Endothelial cell of umbilical vein (primary cell): ENCODE measurements at regions not wholly inside any gene's neighbourhood (a gene's known extent, or its start where the extent isn't known, plus 50 kb on each side); places are given as distances from the start of the nearest gene placed in this dataset.
A peak's percentile ranks its signal among the peaks of the same experiment; 100 is the strongest.

Source experiments
- BruUV-seq: library from RNA; stranded (reverse); fragments of 400-500 nt; replicated peaks from 2 replicates; lab custom pipeline; 2021; lab: Mats Ljungman, UMichigan
- CTCF ChIA-PET: fragments of 300-600, 350-600 bp; sonication (Branson Sonifier 250); formaldehyde crosslinking; loops from one replicate; lab custom pipeline; 2021; ENCODE audit warnings: antibody characterized with exemption, inconsistent platforms; lab: Charles Lee
- POLR2A ChIA-PET: fragments of 300-600, 350-600 bp; sonication (Branson Sonifier 250); formaldehyde crosslinking; loops from one replicate; lab custom pipeline; 2021; ENCODE audit warnings: antibody characterized with exemption, inconsistent platforms; lab: Charles Lee
- DNase-seq: peaks from one replicate; pipeline ENCODE4 v3.0.0-alpha.2; 2011; ENCODE audit warnings: low read depth, low spot score
- FAIRE-seq: peaks from 2 replicates; lab custom pipeline; 2011; peaks lifted over from hg19 to GRCh38; lab: Jason Lieb, UNC
- H2AFZ ChIP-seq: 2 replicates; pipeline ENCODE4 v1.6.0; 2012; ENCODE audit warnings: low read depth, low read length, control low read depth, inconsistent platforms
- H3K27ac ChIP-seq: 2 replicates; pipeline ENCODE4 v1.5.1; 2011; ENCODE audit warnings: low read depth, mild to moderate bottlenecking, control low read depth, low read length, moderate library complexity; ENCODE audit not compliant: insufficient read depth
- H3K27me3 ChIP-seq, 2 experiments: 2 replicates each; pipeline versions ENCODE4 v1.6.0 to v1.6.1; 2011; ENCODE audit warnings: low read length in 2 of 2, mixed read lengths in 1 of 2; ENCODE audit not compliant: control insufficient read depth in 2 of 2, insufficient read depth in 2 of 2
- H3K36me3 ChIP-seq, 2 experiments: 2 replicates in 1 of 2; 3 replicates in 1 of 2; pipeline ENCODE4 v1.5.1; 2011; ENCODE audit warnings: low read length in 2 of 2, mild to moderate bottlenecking in 1 of 2, moderate library complexity in 1 of 2; ENCODE audit not compliant: control insufficient read depth in 2 of 2, insufficient read depth in 2 of 2; ENCODE audit errors: extremely low read depth in 1 of 2
- H3K4me1 ChIP-seq: 3 replicates; pipeline ENCODE4 v1.5.1; 2011; ENCODE audit warnings: mild to moderate bottlenecking, low read length; ENCODE audit not compliant: control insufficient read depth, insufficient read depth; ENCODE audit errors: extremely low read depth
- H3K4me2 ChIP-seq: 2 replicates; pipeline ENCODE4 v1.6.1; 2011; ENCODE audit warnings: low read length, control low read depth, mixed read lengths; ENCODE audit not compliant: insufficient read depth
- H3K4me3 ChIP-seq, 3 experiments: fragments of 200-600 bp in 1 of 3; sonication (generic), shearing (Covaris generic) in 1 of 3; replicated peaks in 1 of 3; 2 replicates each; pipeline ENCODE4 v1.5.1; 2011 to 2016; ENCODE audit warnings: control low read depth in 3 of 3, low read length in 3 of 3, mild to moderate bottlenecking in 2 of 3, inconsistent platforms in 1 of 3, low read depth in 1 of 3, moderate library complexity in 1 of 3; ENCODE audit not compliant: insufficient read depth in 1 of 3
- H3K79me2 ChIP-seq: 2 replicates; pipeline ENCODE4 v1.6.0; 2012; ENCODE audit warnings: low read length, inconsistent platforms; ENCODE audit not compliant: control insufficient read depth, insufficient read depth
- H3K9ac ChIP-seq: replicated peaks from 2 replicates; pipeline ENCODE3; 2011; ENCODE audit warnings: low read length, control low read depth; ENCODE audit not compliant: insufficient read depth; ENCODE audit errors: extremely low read depth
- H3K9me1 ChIP-seq: replicated peaks from 3 replicates; pipeline ENCODE4 v1.6.0; 2011; ENCODE audit warnings: mild to moderate bottlenecking, low read length; ENCODE audit not compliant: control insufficient read depth, insufficient read depth; ENCODE audit errors: extremely low read depth
- H3K9me3 ChIP-seq: replicated peaks from 2 replicates; pipeline ENCODE4 v1.5.1; 2012; ENCODE audit warnings: low read length, inconsistent platforms; ENCODE audit not compliant: control insufficient read depth, insufficient read depth
- H4K20me1 ChIP-seq: replicated peaks from 2 replicates; pipeline ENCODE3; 2011; ENCODE audit warnings: mild to moderate bottlenecking, low read length; ENCODE audit not compliant: control insufficient read depth, insufficient read depth; ENCODE audit errors: extremely low read depth
- EZH2 ChIP-seq: IDR thresholded peaks from 2 replicates; pipeline ENCODE4 v1.6.1; 2012; ENCODE audit warnings: borderline replicate concordance, low read depth, mild to moderate bottlenecking, moderate library complexity, low read length, inconsistent platforms; ENCODE audit not compliant: severe bottlenecking
- FOS ChIP-seq: IDR thresholded peaks from 2 replicates; pipeline ENCODE4 v1.6.1; 2011; ENCODE audit warnings: mild to moderate bottlenecking, low read length, moderate library complexity, borderline replicate concordance; ENCODE audit not compliant: insufficient read depth
- GATA2 ChIP-seq: IDR thresholded peaks from 2 replicates; pipeline ENCODE4 v1.7.0; 2011; ENCODE audit warnings: low read depth, mild to moderate bottlenecking, moderate library complexity, mixed read lengths, low read length; ENCODE audit not compliant: insufficient read length, insufficient read depth
- JUN ChIP-seq: IDR thresholded peaks from 2 replicates; pipeline ENCODE4 v1.6.1; 2011; ENCODE audit warnings: borderline replicate concordance, low read depth; ENCODE audit not compliant: insufficient read length, insufficient read depth
- MYC ChIP-seq: IDR thresholded peaks from one replicate; pipeline ENCODE4 v1.6.1; 2011; ENCODE audit warnings: mild to moderate bottlenecking, low read depth, low read length
- POLR2A ChIP-seq: IDR thresholded peaks from 2 replicates; pipeline ENCODE4 v1.6.1; 2012; ENCODE audit warnings: low read depth, mild to moderate bottlenecking, control low read depth, low read length
- POLR2AphosphoS5 ChIP-seq: IDR thresholded peaks from 2 replicates; pipeline ENCODE4 v1.6.1; 2012; ENCODE audit warnings: low read depth, mild to moderate bottlenecking, control low read depth, low read length, moderate library complexity; ENCODE audit not compliant: insufficient read depth
- dilution Hi-C: fragments of 300-500 bp; cut with MboI; formaldehyde crosslinking; loops from one replicate; pipeline ENCODE4 v1.15.0; 2019; ENCODE audit warnings: low sequenced_read_pairs; ENCODE audit not compliant: extremely low pct_ligation_motif_present
- intact Hi-C: fragments of 100-400 bp; cut with micrococcal nuclease; formaldehyde crosslinking; loops from one replicate; pipeline ENCODE4 v1.10.0; 2022
- TF ChIP-seq, protein P1 (sequence below): IDR thresholded peaks from 2 replicates; pipeline ENCODE4 v1.6.1; 2011; ENCODE audit not compliant: insufficient read depth, insufficient read length
- TF ChIP-seq, protein P2 (sequence below), 2 donors: IDR thresholded peaks; 1 replicate in 1 of 2; 2 replicates in 1 of 2; pipeline ENCODE4 v1.5.1; 2011; ENCODE audit warnings: low read length in 2 of 2, mild to moderate bottlenecking in 2 of 2, moderate library complexity in 2 of 2, control low read depth in 1 of 2, inconsistent platforms in 1 of 2, low read depth in 1 of 2; ENCODE audit not compliant: insufficient read depth in 1 of 2; ENCODE audit errors: extremely low read depth in 1 of 2

DNA sequence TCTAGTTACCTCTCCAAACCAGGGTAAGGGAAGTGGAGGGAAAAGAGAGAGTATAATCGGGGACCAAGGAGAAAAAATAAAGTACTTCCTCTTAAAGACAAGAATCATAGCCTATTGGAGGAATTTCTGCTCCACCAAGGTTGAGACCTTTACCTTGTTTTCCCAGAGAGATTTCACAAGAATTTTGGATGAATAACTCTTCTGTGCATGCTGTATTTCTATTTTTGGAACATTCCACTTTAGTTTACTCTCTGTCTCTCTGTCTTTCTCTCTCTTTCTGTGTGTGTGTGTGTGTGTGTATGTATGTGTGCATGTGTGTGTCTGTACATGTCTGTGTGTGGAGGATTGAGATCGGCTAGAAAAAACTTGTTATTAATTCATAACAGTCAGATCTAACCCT, 318.4 kb upstream of the RGS18 start:
- dilution Hi-C loops: no loop called here
- no peaks in the 10 kb centered on the region for H3K27me3 ChIP-seq
- no peak overlapping the region for H3K9ac ChIP-seq
- DNase-seq: peak; percentile 3
- POLR2A ChIA-PET: no interaction called here
- H3K4me2 ChIP-seq: no peak overlapping the region
- H2AFZ ChIP-seq: peak overlapping the region; percentile 48
- no peaks in the 10 kb centered on the region for H3K36me3 ChIP-seq
- no TSS peak for BruUV-seq
- no peaks in the 10 kb centered on the region for H3K9me1 ChIP-seq
- no peaks in the 10 kb centered on the region for H3K9me3 ChIP-seq
- CTCF ChIA-PET: no interaction called here
- H3K27ac ChIP-seq: no peak overlapping the region
- H3K79me2 ChIP-seq: no peaks in the 10 kb centered on the region
- H3K4me1 ChIP-seq: peaks cover 3% of the 10 kb centered on the region
- TF ChIP-seq GATA2: no peak
- TF ChIP-seq, protein P1, sequence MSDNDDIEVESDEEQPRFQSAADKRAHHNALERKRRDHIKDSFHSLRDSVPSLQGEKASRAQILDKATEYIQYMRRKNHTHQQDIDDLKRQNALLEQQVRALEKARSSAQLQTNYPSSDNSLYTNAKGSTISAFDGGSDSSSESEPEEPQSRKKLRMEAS: no peak
- no peak for TF ChIP-seq MYC
- TF ChIP-seq, protein P2, sequence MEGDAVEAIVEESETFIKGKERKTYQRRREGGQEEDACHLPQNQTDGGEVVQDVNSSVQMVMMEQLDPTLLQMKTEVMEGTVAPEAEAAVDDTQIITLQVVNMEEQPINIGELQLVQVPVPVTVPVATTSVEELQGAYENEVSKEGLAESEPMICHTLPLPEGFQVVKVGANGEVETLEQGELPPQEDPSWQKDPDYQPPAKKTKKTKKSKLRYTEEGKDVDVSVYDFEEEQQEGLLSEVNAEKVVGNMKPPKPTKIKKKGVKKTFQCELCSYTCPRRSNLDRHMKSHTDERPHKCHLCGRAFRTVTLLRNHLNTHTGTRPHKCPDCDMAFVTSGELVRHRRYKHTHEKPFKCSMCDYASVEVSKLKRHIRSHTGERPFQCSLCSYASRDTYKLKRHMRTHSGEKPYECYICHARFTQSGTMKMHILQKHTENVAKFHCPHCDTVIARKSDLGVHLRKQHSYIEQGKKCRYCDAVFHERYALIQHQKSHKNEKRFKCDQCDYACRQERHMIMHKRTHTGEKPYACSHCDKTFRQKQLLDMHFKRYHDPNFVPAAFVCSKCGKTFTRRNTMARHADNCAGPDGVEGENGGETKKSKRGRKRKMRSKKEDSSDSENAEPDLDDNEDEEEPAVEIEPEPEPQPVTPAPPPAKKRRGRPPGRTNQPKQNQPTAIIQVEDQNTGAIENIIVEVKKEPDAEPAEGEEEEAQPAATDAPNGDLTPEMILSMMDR (IDR thresholded peaks at IDR 0.05; ENCODE audit: extremely low read depth in 1 of 2, insufficient read depth in 1 of 2, low read depth in 1 of 2, low read length in 2 of 2): no peak
- TF ChIP-seq POLR2AphosphoS5: no peak
- TF ChIP-seq POLR2A: no peak
- TF ChIP-seq FOS: no peak
- TF ChIP-seq EZH2: no peak
- no peak for TF ChIP-seq JUN
- no peak overlapping the region for H3K4me3 ChIP-seq
- H4K20me1 ChIP-seq: no peaks in the 10 kb centered on the region
- FAIRE-seq: no peak
- intact Hi-C loops: no loop called here
